Activated B cell treated with CpG ODN at 0.5 μM for 24 hours (primary cell): ENCODE measurements at regions not wholly inside any gene's neighbourhood (a gene's known extent, or its start where the extent isn't known, plus 50 kb on each side); places are given as distances from the start of the nearest gene placed in this dataset.

Experiments
- ATAC-seq: fragments of 200-7000 bp; cut with Tn5 transposase; one replicate; pipeline ENCODE4 v1.10.0; 2021; ENCODE audit warnings: low read depth, mild to moderate bottlenecking, moderate library complexity
- CTCF ChIA-PET: fragments of 350-600 bp; sonication (Branson Sonifier 250); formaldehyde crosslinking; loops from one replicate; lab custom pipeline; 2021; ENCODE audit warnings: antibody characterized with exemption; lab: Charles Lee
- POLR2A ChIA-PET: fragments of 350-600 bp; sonication (Branson Sonifier 250); formaldehyde crosslinking; loops from one replicate; lab custom pipeline; 2021; ENCODE audit warnings: antibody characterized with exemption; lab: Charles Lee
- DNase-seq: peaks from one replicate; pipeline ENCODE4 v3.0.0; 2022
- H3K27ac Mint-ChIP-seq: one replicate; pipeline ENCODE4 v1.8.0; 2020; ENCODE audit warnings: mixed read lengths
- H3K27me3 Mint-ChIP-seq: one replicate; pipeline ENCODE4 v1.8.0; 2021; ENCODE audit warnings: mixed read lengths
- H3K36me3 Mint-ChIP-seq: one replicate; pipeline ENCODE4 v1.8.0; 2021; ENCODE audit warnings: low read depth, mixed read lengths
- H3K4me1 Mint-ChIP-seq: one replicate; pipeline ENCODE4 v1.8.0; 2021; ENCODE audit warnings: mixed read lengths
- H3K4me3 Mint-ChIP-seq: one replicate; pipeline ENCODE4 v1.8.0; 2020; ENCODE audit warnings: mild to moderate bottlenecking, mixed read lengths
- H3K9me3 Mint-ChIP-seq: one replicate; pipeline ENCODE4 v1.8.0; 2020; ENCODE audit warnings: mixed read lengths
- intact Hi-C: fragments of 100-400 bp; cut with micrococcal nuclease; formaldehyde crosslinking; loops from one replicate; pipeline ENCODE4 v1.15.1; 2024
- TF ChIP-seq, protein P1 (sequence below): fragments of 200-600 bp; IDR thresholded peaks from one replicate; pipeline ENCODE4 v1.8.0; 2022; ENCODE audit warnings: antibody characterized with exemption, mild to moderate bottlenecking

DNA sequence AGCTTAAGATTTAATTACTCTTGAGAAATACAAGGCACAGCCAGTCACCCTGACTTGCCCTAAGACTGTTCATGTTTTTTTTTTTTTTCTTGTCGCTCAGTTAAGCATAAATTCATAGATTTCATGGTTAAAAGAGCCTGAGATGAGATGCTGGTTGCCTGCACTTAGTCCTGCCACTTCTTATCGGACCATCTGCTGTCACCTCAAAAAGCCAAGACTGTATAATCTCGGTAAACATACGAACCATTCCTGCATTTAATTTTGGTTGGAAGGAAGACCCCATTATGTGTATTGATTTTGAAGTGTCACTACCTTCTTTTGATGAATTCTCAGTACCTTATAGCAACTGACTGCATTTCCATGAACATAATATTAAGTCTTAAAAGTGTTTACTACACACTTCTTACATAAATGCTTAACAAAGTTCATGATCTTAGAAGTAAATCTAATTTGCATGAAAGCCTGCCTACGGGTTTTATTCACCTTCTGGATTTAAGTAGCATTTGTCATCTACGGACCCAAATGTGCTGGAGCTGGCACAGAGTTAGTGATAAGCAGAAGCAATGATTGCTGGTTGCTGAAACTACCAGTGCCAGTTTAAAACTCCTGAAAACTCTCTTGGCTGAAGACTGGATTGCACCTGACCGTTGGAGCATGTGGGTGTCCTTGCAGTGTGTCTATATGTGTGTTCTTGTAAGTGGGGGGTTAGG, 843.4 kb downstream of the TMEM182 start:
- intact Hi-C loops = no loop called here
- ChIA-PET POLR2A (no interaction called here), CTCF (no interaction called here)

DNA sequence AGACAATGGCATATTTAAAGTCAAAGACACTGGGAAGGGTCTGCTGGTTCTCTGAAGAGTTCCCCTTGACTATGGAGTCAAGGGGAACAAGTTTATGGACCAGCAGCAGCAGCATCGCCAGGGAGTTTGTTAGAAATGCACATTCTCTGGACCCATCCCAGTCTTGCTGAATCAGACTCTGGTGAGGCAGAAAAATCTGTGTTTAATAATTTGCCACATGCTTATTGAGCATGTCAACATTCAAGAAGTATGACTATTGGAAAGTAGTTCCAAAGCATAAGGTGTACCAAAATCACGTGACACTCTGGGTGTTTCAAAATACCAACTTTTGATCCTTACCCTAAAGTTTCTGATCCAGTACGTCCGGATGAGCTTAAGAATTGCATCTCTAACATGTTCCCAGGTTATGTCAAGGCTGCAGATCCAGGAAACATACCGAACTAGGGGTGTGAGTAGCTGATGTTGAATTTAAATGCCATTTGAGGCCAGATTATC, 853.8 kb downstream of the TMEM182 start:
- H3K4me1 Mint-ChIP-seq = no peaks in the 10 kb centered on the region
- intact Hi-C loops = no loop called here
- no peak overlapping the region for H3K4me3 Mint-ChIP-seq
- no peak overlapping the region for H3K27ac Mint-ChIP-seq
- H3K36me3 Mint-ChIP-seq = no peaks in the 10 kb centered on the region
- TF ChIP-seq, protein P1, sequence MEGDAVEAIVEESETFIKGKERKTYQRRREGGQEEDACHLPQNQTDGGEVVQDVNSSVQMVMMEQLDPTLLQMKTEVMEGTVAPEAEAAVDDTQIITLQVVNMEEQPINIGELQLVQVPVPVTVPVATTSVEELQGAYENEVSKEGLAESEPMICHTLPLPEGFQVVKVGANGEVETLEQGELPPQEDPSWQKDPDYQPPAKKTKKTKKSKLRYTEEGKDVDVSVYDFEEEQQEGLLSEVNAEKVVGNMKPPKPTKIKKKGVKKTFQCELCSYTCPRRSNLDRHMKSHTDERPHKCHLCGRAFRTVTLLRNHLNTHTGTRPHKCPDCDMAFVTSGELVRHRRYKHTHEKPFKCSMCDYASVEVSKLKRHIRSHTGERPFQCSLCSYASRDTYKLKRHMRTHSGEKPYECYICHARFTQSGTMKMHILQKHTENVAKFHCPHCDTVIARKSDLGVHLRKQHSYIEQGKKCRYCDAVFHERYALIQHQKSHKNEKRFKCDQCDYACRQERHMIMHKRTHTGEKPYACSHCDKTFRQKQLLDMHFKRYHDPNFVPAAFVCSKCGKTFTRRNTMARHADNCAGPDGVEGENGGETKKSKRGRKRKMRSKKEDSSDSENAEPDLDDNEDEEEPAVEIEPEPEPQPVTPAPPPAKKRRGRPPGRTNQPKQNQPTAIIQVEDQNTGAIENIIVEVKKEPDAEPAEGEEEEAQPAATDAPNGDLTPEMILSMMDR = no peak
- ATAC-seq (no peak), DNase-seq (no peak)
- H3K27me3 Mint-ChIP-seq = no peaks in the 10 kb centered on the region
- CTCF ChIA-PET = no interaction called here
- POLR2A ChIA-PET = no interaction called here
- peaks cover 14% of the 10 kb centered on the region for H3K9me3 Mint-ChIP-seq

More for the DNA sequence above, 843.4 kb downstream of the TMEM182 start:
- ATAC-seq (no peak), DNase-seq (no peak)
- H3K27ac Mint-ChIP-seq = no peak overlapping the region
- no peaks in the 10 kb centered on the region for H3K27me3 Mint-ChIP-seq
- H3K36me3 Mint-ChIP-seq = no peaks in the 10 kb centered on the region
- TF ChIP-seq, protein P1 = no peak
- peaks cover 4% of the 10 kb centered on the region for H3K9me3 Mint-ChIP-seq
- H3K4me1 Mint-ChIP-seq = no peaks in the 10 kb centered on the region
- H3K4me3 Mint-ChIP-seq = no peak overlapping the region

DNA sequence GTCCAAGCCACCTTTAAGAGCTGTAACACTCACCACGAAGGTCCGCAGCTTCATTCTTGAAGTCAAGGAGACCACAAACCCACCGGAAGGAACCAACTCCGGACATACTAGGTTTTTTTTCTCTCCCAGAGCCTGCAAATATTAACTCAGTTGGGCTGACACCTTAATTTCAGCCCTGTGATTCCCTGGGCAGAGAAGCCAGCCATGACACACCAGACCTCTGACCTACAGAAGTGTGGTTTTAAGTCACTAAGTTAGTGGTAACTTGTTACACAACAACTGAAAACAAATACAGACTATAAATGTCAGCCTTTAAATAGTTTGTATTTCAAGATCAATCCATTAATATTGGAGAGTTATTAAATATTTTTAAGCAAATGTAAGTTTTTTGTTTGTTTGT, 855.1 kb downstream of the TMEM182 start:
- Mint-ChIP-seq H3K27ac (no peak overlapping the region), H3K4me3 (no peak overlapping the region), H3K9me3 (peaks cover 19% of the 10 kb centered on the region), H3K4me1 (no peaks in the 10 kb centered on the region), H3K27me3 (no peaks in the 10 kb centered on the region), H3K36me3 (no peaks in the 10 kb centered on the region)
- CTCF ChIA-PET = no interaction called here
- TF ChIP-seq, protein P1 = no peak
- intact Hi-C loops = no loop called here
- POLR2A ChIA-PET = no interaction called here
- DNase-seq = no peak
- ATAC-seq = no peak

DNA sequence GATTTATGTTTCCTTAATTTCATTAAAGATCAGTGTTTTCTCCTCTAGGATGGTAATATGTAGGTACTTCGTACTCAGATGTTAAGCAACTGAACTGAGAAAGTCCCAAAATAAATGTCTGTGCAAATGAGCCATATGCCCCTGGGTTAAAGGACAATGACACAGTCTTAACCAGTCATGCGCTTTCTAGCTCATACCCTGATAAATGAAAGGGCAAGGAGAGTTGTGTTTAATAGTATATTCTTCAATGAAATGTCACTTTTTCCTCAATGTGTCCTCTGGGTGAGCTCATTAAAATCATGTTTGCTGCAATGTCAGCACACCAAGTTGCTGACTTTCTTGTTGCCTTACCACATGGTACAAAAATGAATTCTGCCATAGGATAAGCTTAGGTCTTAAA, 856.3 kb downstream of the TMEM182 start:
- peaks cover 25% of the 10 kb centered on the region for H3K9me3 Mint-ChIP-seq
- DNase-seq (no peak), ATAC-seq (no peak)
- H3K27ac Mint-ChIP-seq = no peak overlapping the region
- no peak overlapping the region for H3K4me3 Mint-ChIP-seq
- ChIA-PET POLR2A (no interaction called here), CTCF (no interaction called here)
- H3K4me1 Mint-ChIP-seq = no peaks in the 10 kb centered on the region
- no peaks in the 10 kb centered on the region for H3K36me3 Mint-ChIP-seq
- intact Hi-C loops = no loop called here
- no peaks in the 10 kb centered on the region for H3K27me3 Mint-ChIP-seq
- TF ChIP-seq, protein P1 = no peak

DNA sequence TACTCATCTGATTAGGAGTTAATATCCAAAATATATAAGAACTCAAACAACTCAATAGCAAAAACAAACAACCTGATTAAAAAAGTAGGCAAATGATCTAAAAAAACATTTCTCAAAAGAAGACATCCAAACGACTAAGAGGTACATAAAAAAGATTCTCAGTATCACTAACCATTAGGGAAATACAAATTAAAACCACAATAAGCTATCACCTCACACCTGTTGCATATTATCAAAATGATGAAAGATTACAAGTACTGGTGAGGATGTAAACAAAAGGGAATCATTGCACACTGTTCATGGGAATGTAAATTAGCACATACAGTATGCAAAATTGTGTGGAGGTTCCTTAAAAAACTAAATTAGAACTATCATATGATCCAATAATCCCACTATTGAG, 865.5 kb downstream of the TMEM182 start:
- ChIA-PET POLR2A (no interaction called here), CTCF (no interaction called here)

More for the DNA sequence above, 865.5 kb downstream of the TMEM182 start:
- H3K4me1 Mint-ChIP-seq = no peaks in the 10 kb centered on the region
- H3K27ac Mint-ChIP-seq = no peak overlapping the region
- H3K9me3 Mint-ChIP-seq = peaks cover 17% of the 10 kb centered on the region
- no peak for DNase-seq
- intact Hi-C loops = no loop called here
- TF ChIP-seq, protein P1 = no peak
- ATAC-seq = no peak
- H3K36me3 Mint-ChIP-seq = no peaks in the 10 kb centered on the region
- H3K4me3 Mint-ChIP-seq = no peak overlapping the region
- H3K27me3 Mint-ChIP-seq = no peaks in the 10 kb centered on the region
